ENCODE measurements at regions not wholly inside any gene's neighbourhood (a gene's known extent, or its start where the extent isn't known, plus 50 kb on each side); places are given as distances from the start of the nearest gene placed in this dataset.

- no peak for TF ChIP-seq NFYB (CRISPR knock-in tag; conservative IDR thresholded peaks at IDR 0.05; ENCODE audit: low read depth)
Observed at GRCh38 chr16:80002261-80002660, 401.7 kb upstream of the MAF start (continued).

- H3K4me3 Mint-ChIP-seq, result no peak overlapping the region
- no peaks in the 10 kb centered on the region for H3K27me3 Mint-ChIP-seq (ENCODE audit: low read depth)
- TF ChIP-seq FOXJ3 (CRISPR knock-in tag; IDR thresholded peaks at IDR 0.05; ENCODE audit: borderline replicate concordance) (no peak), NR3C1 (CRISPR knock-in tag; conservative IDR thresholded peaks at IDR 0.05; ENCODE audit: low read depth) (no peak), MAX (CRISPR knock-in tag; IDR thresholded peaks at IDR 0.05) (no peak), GTF2I (CRISPR knock-in tag; conservative IDR thresholded peaks at IDR 0.05) (no peak), MYBL2 (CRISPR knock-in tag; IDR thresholded peaks at IDR 0.05) (no peak), ZNF416 (CRISPR knock-in tag; IDR thresholded peaks at IDR 0.05) (no peak), SMAD4 (CRISPR knock-in tag; IDR thresholded peaks at IDR 0.05) (no peak), ZNF532 (CRISPR knock-in tag; IDR thresholded peaks at IDR 0.05; ENCODE audit: borderline replicate concordance) (no peak), IRF1 (CRISPR knock-in tag; IDR thresholded peaks at IDR 0.05) (no peak), GABPB1 (CRISPR knock-in tag; IDR thresholded peaks at IDR 0.05) (no peak), AR (CRISPR knock-in tag; IDR thresholded peaks at IDR 0.05) (no peak), ZNF512 (CRISPR knock-in tag; IDR thresholded peaks at IDR 0.05; ENCODE audit: borderline replicate concordance) (no peak), ZNF423 (CRISPR knock-in tag; IDR thresholded peaks at IDR 0.05) (no peak), ZBTB43 (CRISPR knock-in tag; IDR thresholded peaks at IDR 0.05) (no peak)
- H3K9me3 Mint-ChIP-seq, result peaks cover 6% of the 10 kb centered on the region; the same call in 1 of the 2 replicates
- ATAC-seq (no peak), DNase-seq (ENCODE audit: low spot score) (no peak)
- POLR2A ChIA-PET, result no interaction called here
- peaks cover 21% of the 10 kb centered on the region for H3K4me1 Mint-ChIP-seq
- no peaks in the 10 kb centered on the region for H3K36me3 Mint-ChIP-seq
- H3K27ac Mint-ChIP-seq, result no peak overlapping the region
- CTCF ChIA-PET, result interaction anchor here (1.0 to 2.1 kb wide), 4 partner anchors 86 to 468 kb away, joined by 3 to 7 read pairs (median 4); no protein-coding TSS in a partner anchor
Observed at GRCh38 chr16:79998143-79998542, 397.6 kb upstream of the MAF start.

Measured in WTC11 (cell line).